ENCODE measurements at regions not wholly inside any gene's neighbourhood (a gene's known extent, or its start where the extent isn't known, plus 50 kb on each side); places are given as distances from the start of the nearest gene placed in this dataset.
A peak's percentile ranks its signal among the peaks of the same experiment; 100 is the strongest.

GRCh38 chr11:80587906-80588305, 1147.1 kb upstream of the TENM4 start:
- TF ChIP-seq FOXM1 (IDR thresholded peaks at IDR 0.05; ENCODE audit: borderline replicate concordance) (no peak), BHLHE40 (IDR thresholded peaks at IDR 0.05; ENCODE audit: borderline replicate concordance) (no peak), ARNT (IDR thresholded peaks at IDR 0.05) (no peak), LEF1 (IDR thresholded peaks at IDR 0.05; ENCODE audit: borderline replicate concordance) (no peak), SP1 (IDR thresholded peaks at IDR 0.05) (no peak), TARDBP (IDR thresholded peaks at IDR 0.05) (no peak), FOXK2 (IDR thresholded peaks at IDR 0.05) (no peak)
- TF ChIP-seq, protein P1, sequence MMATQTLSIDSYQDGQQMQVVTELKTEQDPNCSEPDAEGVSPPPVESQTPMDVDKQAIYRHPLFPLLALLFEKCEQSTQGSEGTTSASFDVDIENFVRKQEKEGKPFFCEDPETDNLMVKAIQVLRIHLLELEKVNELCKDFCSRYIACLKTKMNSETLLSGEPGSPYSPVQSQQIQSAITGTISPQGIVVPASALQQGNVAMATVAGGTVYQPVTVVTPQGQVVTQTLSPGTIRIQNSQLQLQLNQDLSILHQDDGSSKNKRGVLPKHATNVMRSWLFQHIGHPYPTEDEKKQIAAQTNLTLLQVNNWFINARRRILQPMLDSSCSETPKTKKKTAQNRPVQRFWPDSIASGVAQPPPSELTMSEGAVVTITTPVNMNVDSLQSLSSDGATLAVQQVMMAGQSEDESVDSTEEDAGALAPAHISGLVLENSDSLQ (IDR thresholded peaks at IDR 0.05): peak; percentile 32; the same call in 1 of the 2 replicates
- DNase-seq (ENCODE audit: extremely low spot score): no peak
- ChIA-PET POLR2A (no interaction called here), CTCF (interaction anchor here (0.6 kb wide), 1 partner anchor 91 kb away, joined by 4 read pairs; no protein-coding TSS in a partner anchor)

- no peak for TF ChIP-seq L3MBTL2 (conservative IDR thresholded peaks at IDR 0.05)
- TF ChIP-seq ELF4 (IDR thresholded peaks at IDR 0.05): no peak
- no peak for TF ChIP-seq LEF1 (IDR thresholded peaks at IDR 0.05; ENCODE audit: borderline replicate concordance)
- no peak for TF ChIP-seq SP1 (IDR thresholded peaks at IDR 0.05)
- no peak for TF ChIP-seq SUZ12 (IDR thresholded peaks at IDR 0.05)
- TF ChIP-seq, protein P1 (IDR thresholded peaks at IDR 0.05): no peak
- no peak for TF ChIP-seq HDGF (IDR thresholded peaks at IDR 0.05; ENCODE audit: borderline replicate concordance)
- TF ChIP-seq FOXA1 (IDR thresholded peaks at IDR 0.05): no peak
- no peak for DNase-seq (ENCODE audit: extremely low spot score)
- ChIA-PET CTCF (interaction anchor here (0.7 kb wide), 1 partner anchor 63 kb away, joined by 5 read pairs; no protein-coding TSS in a partner anchor), POLR2A (no interaction called here)
Measured at GRCh38 chr11:80586464-80586863, 1145.6 kb upstream of the TENM4 start.

DNA sequence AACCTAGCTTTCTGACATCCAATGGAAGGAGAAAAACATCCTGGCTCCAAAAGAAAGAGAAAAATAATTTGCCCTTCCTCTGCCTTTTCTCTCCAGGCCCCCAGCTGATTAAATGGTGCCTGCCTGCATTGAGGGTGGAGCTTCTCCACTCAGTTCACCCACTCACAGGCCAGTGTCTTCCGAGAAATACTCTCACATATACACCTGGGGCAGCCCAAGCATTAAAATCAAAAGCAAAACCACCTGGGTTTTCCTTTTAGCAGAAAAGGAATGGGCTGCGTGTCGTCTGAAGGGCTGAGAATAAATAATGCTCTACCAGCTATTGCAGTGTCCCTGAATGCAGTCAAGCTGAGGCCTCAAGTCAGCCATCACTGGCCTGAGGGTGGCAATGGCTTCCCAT, 1143.8 kb upstream of the TENM4 start:
- TF ChIP-seq, protein P1 (IDR thresholded peaks at IDR 0.05): no peak
- TF ChIP-seq HDGF (IDR thresholded peaks at IDR 0.05; ENCODE audit: borderline replicate concordance) (no peak), FOXA1 (IDR thresholded peaks at IDR 0.05) (no peak), BHLHE40 (IDR thresholded peaks at IDR 0.05; ENCODE audit: borderline replicate concordance) (no peak), ARNT (IDR thresholded peaks at IDR 0.05) (no peak), L3MBTL2 (conservative IDR thresholded peaks at IDR 0.05) (no peak), SUZ12 (IDR thresholded peaks at IDR 0.05) (no peak), LEF1 (IDR thresholded peaks at IDR 0.05; ENCODE audit: borderline replicate concordance) (no peak), FOXK2 (IDR thresholded peaks at IDR 0.05) (no peak), FOXM1 (IDR thresholded peaks at IDR 0.05; ENCODE audit: borderline replicate concordance) (no peak), SP1 (IDR thresholded peaks at IDR 0.05) (no peak), ZNF384 (IDR thresholded peaks at IDR 0.05) (no peak), CTBP1 (IDR thresholded peaks at IDR 0.05; ENCODE audit: borderline replicate concordance) (no peak), ELF4 (IDR thresholded peaks at IDR 0.05) (no peak)
- CTCF ChIA-PET: interaction anchor here (0.7 kb wide), 1 partner anchor 75 kb away, joined by 3 read pairs; no protein-coding TSS in a partner anchor
- no peak for DNase-seq (ENCODE audit: extremely low spot score)
- POLR2A ChIA-PET: no interaction called here

DNA sequence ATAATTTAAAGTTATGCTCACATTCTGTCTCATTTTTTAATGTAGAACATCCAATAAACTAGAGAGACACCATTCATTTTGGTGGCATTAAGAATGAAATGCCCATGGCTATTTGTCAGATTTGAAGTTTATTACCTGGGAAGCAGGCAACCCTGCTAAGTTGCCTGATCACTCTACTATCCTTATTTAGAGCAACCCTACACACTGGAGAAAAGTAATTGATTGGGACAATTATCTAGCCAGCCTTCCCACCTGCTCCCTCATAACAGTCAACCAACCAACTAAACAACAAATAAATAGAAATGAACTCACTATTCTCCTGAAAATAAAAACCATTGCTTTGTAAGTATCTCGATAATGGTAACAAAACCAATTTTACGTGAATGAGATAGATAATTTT, 1129.0 kb upstream of the TENM4 start:
- ChIA-PET CTCF (no interaction called here), POLR2A (no interaction called here)
- no peak for DNase-seq (ENCODE audit: extremely low spot score)
- TF ChIP-seq SP1 (IDR thresholded peaks at IDR 0.05) (no peak), SUZ12 (IDR thresholded peaks at IDR 0.05) (no peak), ELF4 (IDR thresholded peaks at IDR 0.05) (no peak), L3MBTL2 (conservative IDR thresholded peaks at IDR 0.05) (no peak), NFRKB (IDR thresholded peaks at IDR 0.05) (no peak), BHLHE40 (IDR thresholded peaks at IDR 0.05; ENCODE audit: borderline replicate concordance) (no peak), FOXK2 (IDR thresholded peaks at IDR 0.05) (no peak), LEF1 (IDR thresholded peaks at IDR 0.05; ENCODE audit: borderline replicate concordance) (no peak), FOXA1 (IDR thresholded peaks at IDR 0.05) (no peak), ARNT (IDR thresholded peaks at IDR 0.05) (no peak), HDGF (IDR thresholded peaks at IDR 0.05; ENCODE audit: borderline replicate concordance) (no peak), TARDBP (IDR thresholded peaks at IDR 0.05) (no peak), ZNF384 (IDR thresholded peaks at IDR 0.05) (no peak), FOXM1 (IDR thresholded peaks at IDR 0.05; ENCODE audit: borderline replicate concordance) (no peak), CTBP1 (IDR thresholded peaks at IDR 0.05; ENCODE audit: borderline replicate concordance) (no peak)
- TF ChIP-seq, protein P1 (IDR thresholded peaks at IDR 0.05): no peak

DNA sequence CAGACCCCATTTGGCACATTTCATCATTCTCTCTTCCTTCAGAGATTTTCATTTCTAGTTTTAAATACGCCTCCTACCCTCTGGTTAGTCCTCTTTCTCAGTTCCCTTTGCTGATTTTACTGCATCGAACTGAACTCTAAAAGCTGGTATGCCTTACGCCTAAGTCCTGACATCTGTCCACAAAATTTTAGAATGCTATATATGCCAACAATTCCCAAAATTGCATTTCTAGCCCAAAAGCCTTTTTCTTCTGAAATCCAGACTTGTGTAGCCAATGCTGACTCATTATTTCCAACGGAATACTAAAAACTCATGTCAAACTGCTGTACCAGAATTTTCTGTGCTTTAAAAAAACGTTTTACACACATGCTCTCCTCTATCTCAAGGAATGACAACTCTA, 1124.4 kb upstream of the TENM4 start:
- no peak for DNase-seq (ENCODE audit: extremely low spot score)
- ChIA-PET POLR2A (no interaction called here), CTCF (no interaction called here)
- TF ChIP-seq ARNT (IDR thresholded peaks at IDR 0.05) (no peak), TARDBP (IDR thresholded peaks at IDR 0.05) (no peak), SP1 (IDR thresholded peaks at IDR 0.05) (no peak), SUZ12 (IDR thresholded peaks at IDR 0.05) (no peak), ZNF384 (IDR thresholded peaks at IDR 0.05) (no peak), FOXK2 (IDR thresholded peaks at IDR 0.05) (no peak), FOXA1 (IDR thresholded peaks at IDR 0.05) (no peak), NFRKB (IDR thresholded peaks at IDR 0.05) (no peak), HDGF (IDR thresholded peaks at IDR 0.05; ENCODE audit: borderline replicate concordance) (no peak), LEF1 (IDR thresholded peaks at IDR 0.05; ENCODE audit: borderline replicate concordance) (no peak), L3MBTL2 (conservative IDR thresholded peaks at IDR 0.05) (no peak), ELF4 (IDR thresholded peaks at IDR 0.05) (no peak), FOXM1 (IDR thresholded peaks at IDR 0.05; ENCODE audit: borderline replicate concordance) (no peak), CTBP1 (IDR thresholded peaks at IDR 0.05; ENCODE audit: borderline replicate concordance) (no peak), BHLHE40 (IDR thresholded peaks at IDR 0.05; ENCODE audit: borderline replicate concordance) (no peak)
- TF ChIP-seq, protein P1 (IDR thresholded peaks at IDR 0.05): no peak
